Caco-2 (cell line): ENCODE measurements at regions not wholly inside any gene's neighbourhood (a gene's known extent, or its start where the extent isn't known, plus 50 kb on each side); places are given as distances from the start of the nearest gene placed in this dataset.

ENCODE experiments used
- BruUV-seq: library from RNA; stranded (reverse); fragments of 400-500 nt; replicated peaks from 2 replicates; lab custom pipeline; 2021; lab: Mats Ljungman, UMichigan
- CTCF ChIA-PET: fragments of 300-600 bp; sonication (Branson Sonifier 250); formaldehyde crosslinking; loops from one replicate; lab custom pipeline; 2022; ENCODE audit warnings: antibody characterized with exemption; lab: Charles Lee
- POLR2A ChIA-PET: fragments of 300-600 bp; sonication (Branson Sonifier 250); formaldehyde crosslinking; loops from one replicate; lab custom pipeline; 2022; ENCODE audit warnings: antibody characterized with exemption; lab: Charles Lee
- DNase-seq, 2 experiments: peaks; one replicate each; pipeline versions ENCODE4 v3.0.0 to v3.0.0-alpha.2; 2020 to 2022
- H3K27me3 ChIP-seq: replicated peaks from 2 replicates; pipeline ENCODE4 v1.6.0; 2011; ENCODE audit warnings: low read length; ENCODE audit not compliant: control insufficient read depth, insufficient read depth
- H3K36me3 ChIP-seq: 2 replicates; pipeline ENCODE4 v1.5.1; 2011; ENCODE audit warnings: low read length; ENCODE audit not compliant: control insufficient read depth, insufficient read depth
- H3K4me1 ChIP-seq: fragments of 250-450 bp; sonication (Bioruptor Pico); 2 replicates; pipeline ENCODE4 v1.5.1; 2020; ENCODE audit warnings: mild to moderate bottlenecking
- H3K4me3 ChIP-seq: 2 replicates; pipeline ENCODE4 v1.5.1; 2011; ENCODE audit warnings: low read depth, mild to moderate bottlenecking, control low read depth, low read length
- H3K9me3 ChIP-seq: fragments of 250-450 bp; sonication (Bioruptor Pico); 2 replicates; pipeline ENCODE4 v1.5.1; 2020; ENCODE audit warnings: mild to moderate bottlenecking, moderate library complexity
- H3K27ac Mint-ChIP-seq: one replicate; pipeline ENCODE4 v1.8.0; 2022; ENCODE audit warnings: mixed read lengths; ENCODE audit not compliant: unreplicated experiment
- H3K27me3 Mint-ChIP-seq: one replicate; pipeline ENCODE4 v1.8.0; 2022; ENCODE audit warnings: mixed read lengths; ENCODE audit not compliant: insufficient read depth, unreplicated experiment
- H3K36me3 Mint-ChIP-seq: one replicate; pipeline ENCODE4 v1.8.0; 2022; ENCODE audit warnings: mild to moderate bottlenecking, mixed read lengths; ENCODE audit not compliant: insufficient read depth, unreplicated experiment
- H3K4me1 Mint-ChIP-seq: one replicate; pipeline ENCODE4 v1.8.0; 2022; ENCODE audit warnings: low read depth, mixed read lengths; ENCODE audit not compliant: unreplicated experiment
- H3K4me3 Mint-ChIP-seq: one replicate; pipeline ENCODE4 v1.8.0; 2022; ENCODE audit warnings: mild to moderate bottlenecking, moderate library complexity, mixed read lengths; ENCODE audit not compliant: unreplicated experiment
- H3K9me3 Mint-ChIP-seq: one replicate; pipeline ENCODE4 v1.8.0; 2022; ENCODE audit warnings: mixed read lengths; ENCODE audit not compliant: unreplicated experiment
- intact Hi-C: fragments of 100-400 bp; cut with micrococcal nuclease; formaldehyde crosslinking; loops from one replicate; pipeline ENCODE4 v1.10.0; 2022; ENCODE audit not compliant: unreplicated experiment
- TF ChIP-seq, protein P1 (sequence below), 2 experiments: fragments of 200-600 bp in 1 of 2; IDR thresholded peaks; 1 replicate in 1 of 2; 2 replicates in 1 of 2; pipeline versions ENCODE4 v1.5.1 to v1.8.0; 2011 to 2022; ENCODE audit warnings: antibody characterized with exemption in 1 of 2, control low read depth in 1 of 2, inconsistent platforms in 1 of 2, low read depth in 1 of 2, low read length in 1 of 2, mild to moderate bottlenecking in 1 of 2, moderate library complexity in 1 of 2; ENCODE audit not compliant: insufficient read depth in 1 of 2, severe bottlenecking in 1 of 2, unreplicated experiment in 1 of 2

- Mint-ChIP-seq H3K27me3 (peaks cover 11% of the 10 kb centered on the region), H3K4me1 (no peaks in the 10 kb centered on the region), H3K4me3 (no peak overlapping the region), H3K36me3 (no peaks in the 10 kb centered on the region), H3K27ac (no peak overlapping the region), H3K9me3 (no peaks in the 10 kb centered on the region)
- Histone ChIP-seq H3K4me3 (no peak overlapping the region), H3K27me3 (no peaks in the 10 kb centered on the region), H3K4me1 (no peaks in the 10 kb centered on the region), H3K9me3 (no peaks in the 10 kb centered on the region), H3K36me3 (no peaks in the 10 kb centered on the region)
- TF ChIP-seq, protein P1, sequence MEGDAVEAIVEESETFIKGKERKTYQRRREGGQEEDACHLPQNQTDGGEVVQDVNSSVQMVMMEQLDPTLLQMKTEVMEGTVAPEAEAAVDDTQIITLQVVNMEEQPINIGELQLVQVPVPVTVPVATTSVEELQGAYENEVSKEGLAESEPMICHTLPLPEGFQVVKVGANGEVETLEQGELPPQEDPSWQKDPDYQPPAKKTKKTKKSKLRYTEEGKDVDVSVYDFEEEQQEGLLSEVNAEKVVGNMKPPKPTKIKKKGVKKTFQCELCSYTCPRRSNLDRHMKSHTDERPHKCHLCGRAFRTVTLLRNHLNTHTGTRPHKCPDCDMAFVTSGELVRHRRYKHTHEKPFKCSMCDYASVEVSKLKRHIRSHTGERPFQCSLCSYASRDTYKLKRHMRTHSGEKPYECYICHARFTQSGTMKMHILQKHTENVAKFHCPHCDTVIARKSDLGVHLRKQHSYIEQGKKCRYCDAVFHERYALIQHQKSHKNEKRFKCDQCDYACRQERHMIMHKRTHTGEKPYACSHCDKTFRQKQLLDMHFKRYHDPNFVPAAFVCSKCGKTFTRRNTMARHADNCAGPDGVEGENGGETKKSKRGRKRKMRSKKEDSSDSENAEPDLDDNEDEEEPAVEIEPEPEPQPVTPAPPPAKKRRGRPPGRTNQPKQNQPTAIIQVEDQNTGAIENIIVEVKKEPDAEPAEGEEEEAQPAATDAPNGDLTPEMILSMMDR (IDR thresholded peaks at IDR 0.05; ENCODE audit: insufficient read depth in 1 of 2, low read depth in 1 of 2, low read length in 1 of 2, severe bottlenecking in 1 of 2, unreplicated experiment in 1 of 2) = no peak
- ChIA-PET POLR2A (no interaction called here), CTCF (no interaction called here)
- no peak for DNase-seq
- intact Hi-C loops = no loop called here
- BruUV-seq = no TSS peak
These were observed 108.7 kb upstream of the PLET1 start for GRCh38 chr11:112369374-112369773.

DNA sequence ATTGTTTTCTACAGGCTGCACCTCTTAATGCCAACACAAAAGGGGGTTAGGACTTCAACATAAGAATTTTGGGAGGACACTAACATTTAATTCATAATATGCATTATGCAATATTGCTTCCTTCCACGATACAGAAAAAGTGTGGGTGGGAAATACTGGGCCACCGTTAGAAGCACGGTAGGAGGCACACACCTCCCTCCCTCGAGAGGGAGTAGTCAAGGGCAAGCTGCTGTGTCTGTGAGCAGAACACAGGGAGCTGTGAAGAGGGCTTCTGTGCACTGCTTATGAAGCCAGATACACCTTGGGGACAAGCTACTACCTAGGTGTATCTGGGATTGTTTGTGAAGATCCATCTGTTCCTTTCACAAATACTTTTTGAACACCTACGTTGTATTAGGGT is 109.3 kb upstream of the PLET1 start:
- DNase-seq = no peak
- no peaks in the 10 kb centered on the region for H3K4me1 ChIP-seq
- TF ChIP-seq, protein P1 (IDR thresholded peaks at IDR 0.05; ENCODE audit: insufficient read depth in 1 of 2, low read depth in 1 of 2, low read length in 1 of 2, severe bottlenecking in 1 of 2, unreplicated experiment in 1 of 2) = no peak
- no peaks in the 10 kb centered on the region for H3K27me3 ChIP-seq
- no TSS peak for BruUV-seq
- Mint-ChIP-seq H3K27ac (no peak overlapping the region), H3K9me3 (no peaks in the 10 kb centered on the region), H3K4me1 (no peaks in the 10 kb centered on the region), H3K27me3 (peaks cover 15% of the 10 kb centered on the region), H3K36me3 (no peaks in the 10 kb centered on the region), H3K4me3 (no peak overlapping the region)
- no peaks in the 10 kb centered on the region for H3K36me3 ChIP-seq
- ChIA-PET POLR2A (no interaction called here), CTCF (no interaction called here)
- H3K4me3 ChIP-seq = no peak overlapping the region
- intact Hi-C loops = no loop called here
- H3K9me3 ChIP-seq = no peaks in the 10 kb centered on the region

DNA sequence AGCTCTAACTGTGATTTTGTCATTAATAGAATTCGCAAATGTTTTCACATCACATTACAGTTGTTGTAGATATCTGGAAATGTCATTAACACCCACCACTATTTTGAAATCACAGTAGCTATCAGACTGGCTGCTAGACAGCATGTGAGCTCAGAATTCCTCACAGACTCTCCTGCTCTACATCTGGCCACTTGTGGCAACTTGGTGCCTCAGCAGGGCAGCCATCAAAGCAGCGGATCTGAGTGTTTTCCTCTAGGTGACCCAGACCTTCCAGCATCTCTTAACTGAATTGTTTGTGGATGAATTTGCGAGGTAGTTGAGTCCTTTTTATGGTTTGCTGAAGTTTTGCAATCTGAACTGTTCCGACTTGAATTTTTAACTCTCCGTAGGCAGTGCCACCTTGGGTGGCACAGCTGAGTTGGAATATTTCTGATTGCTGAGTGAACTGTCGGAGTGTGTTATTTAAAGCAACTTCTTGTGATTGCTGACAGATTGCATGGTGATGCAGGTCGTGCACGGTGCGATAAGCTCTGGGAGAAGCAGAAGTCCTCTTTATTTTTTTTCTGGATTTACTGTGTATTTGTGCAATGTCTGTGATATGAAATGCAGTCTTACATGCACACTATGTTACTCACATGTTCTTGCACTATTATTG is 114.0 kb upstream of the PLET1 start:
- H3K27me3 ChIP-seq = no peaks in the 10 kb centered on the region
- no peak overlapping the region for H3K4me3 ChIP-seq
- Mint-ChIP-seq H3K4me1 (no peaks in the 10 kb centered on the region), H3K9me3 (no peaks in the 10 kb centered on the region), H3K27me3 (peaks cover 10% of the 10 kb centered on the region), H3K36me3 (no peaks in the 10 kb centered on the region), H3K27ac (no peak overlapping the region), H3K4me3 (no peak overlapping the region)
- POLR2A ChIA-PET = no interaction called here
- CTCF ChIA-PET = interaction anchor here (0.7 kb wide), 1 partner anchor 181 kb away, joined by 3 read pairs; no protein-coding TSS in a partner anchor
- no peak for DNase-seq
- no TSS peak for BruUV-seq
- intact Hi-C loops = no loop called here
- no peaks in the 10 kb centered on the region for H3K9me3 ChIP-seq
- no peaks in the 10 kb centered on the region for H3K36me3 ChIP-seq
- TF ChIP-seq, protein P1 (IDR thresholded peaks at IDR 0.05; ENCODE audit: insufficient read depth in 1 of 2, low read depth in 1 of 2, low read length in 1 of 2, severe bottlenecking in 1 of 2, unreplicated experiment in 1 of 2) = no peak
- H3K4me1 ChIP-seq = no peaks in the 10 kb centered on the region
